ENCODE measurements at regions not wholly inside any gene's neighbourhood (a gene's known extent, or its start where the extent isn't known, plus 50 kb on each side); places are given as distances from the start of the nearest gene placed in this dataset.

DNA sequence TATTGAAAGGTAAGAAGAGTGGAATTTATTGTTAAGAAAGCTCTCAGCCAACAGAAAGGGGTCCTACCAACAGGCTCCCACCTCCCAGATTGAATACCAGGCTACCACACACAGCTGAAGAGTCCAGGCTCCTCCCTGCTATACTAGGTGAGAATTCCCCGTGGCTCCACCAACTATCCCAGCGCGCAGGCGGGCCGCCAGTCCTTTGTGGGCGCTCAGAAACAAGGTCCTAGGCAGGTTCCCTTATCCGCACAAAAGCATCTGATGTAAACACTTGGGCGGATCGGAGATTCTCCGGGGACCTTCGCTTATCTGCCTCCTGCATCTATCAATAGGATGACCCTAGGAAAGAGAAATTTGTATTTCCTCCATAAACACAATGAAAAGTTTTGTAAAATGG is 423.9 kb upstream of the ADGRL4 start:
- no peak for ATAC-seq

DNA sequence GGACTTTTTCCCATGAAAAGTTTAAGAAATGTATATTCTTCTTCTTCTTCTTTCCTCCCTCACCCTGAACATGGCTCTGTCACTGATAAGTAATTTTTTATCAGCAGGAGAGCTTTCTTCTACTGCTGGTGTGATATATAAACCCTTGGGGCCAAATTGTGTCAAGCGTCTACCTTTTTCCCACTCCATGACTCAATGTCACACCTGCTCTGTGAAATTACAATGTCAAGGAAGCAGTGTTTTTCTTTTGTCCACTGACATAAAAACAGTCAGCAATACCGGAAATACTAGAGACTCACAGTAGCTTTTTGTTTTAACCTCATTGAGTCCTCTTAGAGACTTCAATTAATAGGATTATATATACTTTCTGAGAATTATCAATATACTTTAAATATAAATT is 416.2 kb upstream of the ADGRL4 start:
- ATAC-seq = no peak

DNA sequence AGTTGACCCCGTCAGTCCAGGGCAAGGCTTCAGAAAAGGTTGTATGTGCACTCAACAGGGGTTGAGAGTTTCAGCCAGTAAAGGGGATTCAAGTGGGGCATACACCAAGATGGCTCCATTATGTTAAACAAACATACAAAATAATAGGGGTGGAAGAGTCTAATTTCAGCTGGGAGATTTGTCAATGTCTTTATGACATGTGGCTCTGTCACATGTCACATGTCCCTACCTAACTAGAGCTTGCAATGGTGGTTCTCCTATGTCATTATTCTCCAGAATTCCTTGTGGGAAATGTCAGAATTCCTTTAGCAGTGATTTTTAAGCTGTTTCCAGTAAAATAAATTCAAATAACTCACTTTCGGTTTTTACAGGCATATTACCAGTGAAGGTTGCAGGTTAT is 392.0 kb upstream of the ADGRL4 start:
- no peak for ATAC-seq

DNA sequence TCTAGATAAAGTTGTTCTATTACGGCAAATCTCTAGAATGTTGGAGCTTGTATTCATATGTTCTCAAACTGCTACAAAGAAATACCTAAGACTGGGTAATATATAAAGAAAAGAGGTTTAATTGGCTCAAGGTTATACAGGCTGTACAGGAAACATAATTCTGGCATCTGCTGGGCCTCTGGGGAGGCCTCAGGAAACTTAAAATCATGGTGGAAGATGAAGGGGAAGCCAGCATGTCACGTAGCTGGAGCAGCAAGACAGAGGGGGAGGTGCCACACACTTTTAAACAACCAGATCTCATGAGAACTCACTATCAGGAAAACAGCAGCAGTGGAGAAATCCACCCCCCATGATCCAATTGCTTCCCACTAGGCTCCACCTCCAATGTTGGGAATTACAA is 390.4 kb upstream of the ADGRL4 start:
- ATAC-seq = no peak

DNA sequence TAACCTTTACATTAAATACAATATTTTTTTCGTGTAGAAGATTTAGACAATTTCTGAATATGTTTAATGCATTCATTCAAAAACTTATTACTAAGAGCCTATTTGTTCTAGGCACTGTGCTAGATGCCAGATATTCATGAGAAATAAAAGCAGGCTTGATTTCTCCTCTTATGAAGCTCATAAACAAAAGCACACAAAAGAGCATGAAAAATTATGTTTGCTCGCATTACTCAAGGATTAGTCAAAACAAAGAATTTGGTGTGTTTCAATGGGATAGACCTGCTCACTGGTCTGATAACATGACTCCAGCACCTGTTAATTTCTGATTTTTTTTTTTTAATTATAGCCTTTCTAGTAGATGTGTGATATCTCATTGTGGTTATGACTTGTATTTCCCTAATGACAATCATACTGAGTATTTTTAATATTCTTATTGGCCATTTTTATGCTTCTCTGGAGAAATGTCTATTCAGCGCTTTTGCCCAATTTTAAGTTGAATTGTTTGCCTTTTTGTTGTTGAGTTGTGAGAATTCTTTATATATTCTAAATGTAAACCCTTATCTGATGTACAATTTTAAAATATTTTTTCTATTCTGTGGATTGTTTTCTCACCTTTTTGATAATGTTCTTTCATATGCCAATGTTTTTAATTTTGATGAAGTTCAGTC is 382.3 kb upstream of the ADGRL4 start:
- no peak for ATAC-seq

DNA sequence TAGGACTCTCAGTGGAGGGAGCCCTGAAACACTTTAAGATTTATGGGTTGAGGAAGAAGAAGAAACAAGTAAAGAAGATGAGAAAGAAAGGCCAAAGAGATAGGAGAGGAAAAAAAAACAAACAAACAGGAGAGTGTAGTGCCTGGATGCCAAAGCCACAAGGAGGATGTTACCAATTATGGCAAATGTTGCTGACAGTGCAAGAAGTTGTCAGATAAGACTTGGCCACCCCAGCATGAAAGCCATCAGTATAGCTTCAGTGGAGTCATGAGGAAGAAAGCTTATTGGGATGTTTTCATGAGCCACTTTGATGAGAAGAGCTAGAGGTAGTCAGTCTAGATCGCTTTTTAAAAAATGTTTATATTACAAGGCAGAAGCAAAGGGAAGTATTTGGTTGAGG is 380.2 kb upstream of the ADGRL4 start:
- no peak for ATAC-seq

DNA sequence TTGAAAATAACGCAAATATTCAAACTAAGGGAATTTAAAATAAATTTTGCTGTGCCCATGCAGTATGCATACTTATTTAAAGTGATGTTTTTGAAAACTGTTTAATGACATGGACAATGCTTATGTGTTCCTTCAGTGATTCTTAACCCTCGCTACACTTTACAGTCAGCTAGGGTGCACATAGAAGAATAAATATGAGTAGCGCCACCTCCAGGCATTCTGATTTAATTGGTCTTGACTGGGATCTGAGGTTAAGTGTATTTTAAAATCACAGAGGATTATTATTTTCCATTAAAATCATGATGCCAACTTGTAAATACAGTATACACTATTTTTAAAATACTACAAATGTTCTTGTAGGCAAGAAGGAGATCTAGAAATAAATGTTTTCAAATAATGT is 373.5 kb upstream of the ADGRL4 start:
- no peak for ATAC-seq

DNA sequence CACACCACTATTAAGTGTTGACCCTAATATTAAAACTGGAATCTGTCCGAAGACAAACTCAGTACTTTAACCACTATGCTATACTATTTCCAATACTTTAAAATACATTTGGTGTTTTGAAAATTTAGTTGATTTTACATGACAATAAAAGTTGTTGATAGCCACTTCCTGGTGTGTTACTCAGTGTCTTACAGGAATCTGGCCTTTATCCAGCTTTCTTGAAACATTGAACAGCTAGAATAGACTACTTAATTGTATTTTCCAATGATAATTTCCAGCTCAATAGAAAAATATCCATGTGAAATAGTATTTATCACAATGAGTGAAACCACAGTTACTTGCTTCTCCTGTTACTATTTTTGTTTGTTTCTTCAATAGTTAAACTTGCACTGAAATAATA is 369.6 kb upstream of the ADGRL4 start:
- ATAC-seq = no peak

DNA sequence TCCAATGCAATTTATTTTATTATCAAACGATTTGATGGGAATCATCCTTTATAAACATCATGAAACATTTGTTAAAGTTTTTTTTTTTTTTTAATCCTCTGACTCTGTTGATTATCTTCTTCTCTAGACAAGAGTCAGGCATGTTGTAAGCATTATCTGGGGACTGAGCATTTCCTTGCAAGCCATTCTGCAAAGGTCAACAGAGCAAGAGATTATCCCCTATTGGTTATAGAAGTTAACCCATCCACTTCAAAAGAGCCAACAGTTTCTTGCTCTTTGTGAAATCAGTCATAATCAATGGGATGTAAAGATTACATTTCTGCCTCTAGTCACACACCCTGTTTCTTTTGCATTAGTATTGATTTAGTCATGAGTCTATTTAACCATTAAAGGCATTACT is 368.8 kb upstream of the ADGRL4 start:
- ATAC-seq = no peak

DNA sequence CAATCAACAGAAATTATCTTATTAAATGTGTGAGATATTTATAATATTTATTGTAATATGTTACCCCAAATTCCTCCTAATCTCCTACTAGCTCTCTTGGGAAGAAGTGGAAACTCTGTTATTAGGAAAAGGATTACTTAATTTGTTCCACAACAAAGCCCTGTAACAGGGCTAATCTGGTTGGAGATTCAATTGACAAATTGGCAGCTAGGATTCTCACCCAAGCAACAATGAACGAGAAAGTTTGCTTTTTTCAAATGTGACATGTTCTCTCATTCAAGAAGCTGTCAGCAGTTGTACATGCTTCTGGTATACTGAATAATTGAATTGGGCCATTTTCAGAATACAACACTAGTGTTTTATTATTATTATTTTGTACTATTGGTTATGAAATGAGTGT is 367.9 kb upstream of the ADGRL4 start:
- no peak for ATAC-seq

DNA sequence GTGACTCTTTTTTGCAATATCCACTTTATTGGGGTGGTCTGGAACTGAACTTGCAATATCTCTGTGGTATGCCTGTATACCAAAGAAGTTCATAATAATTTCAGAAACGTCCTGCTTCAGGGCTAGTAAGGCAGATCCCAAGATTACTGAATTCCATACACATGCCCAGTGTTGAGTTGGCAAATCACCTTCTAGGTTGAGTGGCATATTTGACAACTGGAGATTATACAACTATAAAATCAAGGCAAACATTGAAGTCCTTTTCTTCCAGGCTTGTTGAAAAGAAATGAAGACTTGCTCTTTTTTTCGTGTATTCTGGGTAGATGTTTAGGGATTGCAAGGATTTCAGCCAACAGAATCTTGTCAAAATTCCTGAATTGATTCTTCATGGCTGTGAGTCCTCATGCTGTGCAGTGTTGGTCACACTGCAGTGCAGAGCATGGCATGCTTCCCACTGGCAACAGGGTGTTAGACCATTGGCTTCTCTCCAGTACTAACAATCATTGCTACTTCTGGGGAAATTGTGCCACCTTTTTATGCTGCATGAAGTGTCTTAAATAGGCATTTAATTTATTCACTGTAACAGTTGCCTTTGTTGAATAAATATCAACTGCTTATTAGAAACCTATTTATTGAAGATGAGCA is 367.1 kb upstream of the ADGRL4 start:
- no peak for ATAC-seq

DNA sequence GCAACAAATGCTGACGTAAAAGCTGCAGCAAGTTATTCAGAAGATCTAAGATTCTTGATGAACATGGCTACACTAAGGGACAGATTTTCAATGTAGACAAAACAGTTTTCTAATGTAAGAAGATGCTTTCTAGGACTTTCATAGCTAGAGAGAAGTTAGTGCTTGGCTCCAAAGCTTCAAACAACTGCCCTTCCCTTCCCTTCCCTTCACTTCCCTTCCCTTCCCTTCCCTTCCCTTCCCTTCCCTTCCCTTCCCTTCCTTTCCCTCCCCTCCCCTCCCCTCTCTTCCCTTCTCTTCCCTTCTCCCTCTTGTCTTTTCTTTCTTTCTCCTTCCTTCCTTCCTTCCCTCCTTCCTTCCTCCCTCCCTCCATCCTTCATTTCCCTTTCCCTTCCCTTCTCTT is 365.3 kb upstream of the ADGRL4 start:
- ATAC-seq = no peak

DNA sequence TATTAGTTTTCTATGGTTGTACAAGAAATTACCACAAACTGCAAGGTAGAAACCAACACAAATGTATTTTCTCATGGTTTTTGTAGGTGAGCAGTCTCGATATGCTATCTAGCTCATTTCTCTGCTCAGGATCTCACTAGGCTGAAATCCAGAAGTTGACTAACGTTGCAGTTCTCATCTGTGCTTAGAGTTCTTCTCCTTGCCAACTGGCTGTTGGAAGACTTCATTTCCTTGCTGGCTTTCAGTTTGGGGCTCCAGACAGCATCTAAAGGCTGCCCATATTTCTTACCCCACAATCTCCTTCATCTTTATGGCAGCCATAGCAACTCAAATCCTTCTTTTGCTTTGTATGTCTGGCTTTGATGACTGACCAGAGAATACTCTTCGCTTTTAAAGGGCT is 362.6 kb upstream of the ADGRL4 start:
- no peak for ATAC-seq

DNA sequence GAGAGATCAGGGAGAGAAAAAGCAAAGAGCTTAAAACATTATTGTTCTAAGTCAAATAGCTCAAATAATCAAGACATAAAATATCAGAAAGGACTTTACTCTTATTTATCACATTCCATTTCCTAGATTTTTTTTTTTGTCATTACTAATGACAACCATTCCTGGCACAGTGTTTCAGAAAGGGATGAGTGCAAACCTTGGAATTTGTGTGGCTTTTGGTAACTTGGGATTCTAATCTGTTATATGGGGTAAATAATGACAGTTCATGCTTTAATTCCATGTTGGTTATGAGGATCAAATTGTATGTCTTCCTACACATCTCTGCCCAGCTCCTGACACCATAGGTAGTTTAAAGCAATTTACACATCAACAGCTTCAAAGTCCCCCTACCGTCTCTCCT is 358.4 kb upstream of the ADGRL4 start:
- ATAC-seq = no peak

DNA sequence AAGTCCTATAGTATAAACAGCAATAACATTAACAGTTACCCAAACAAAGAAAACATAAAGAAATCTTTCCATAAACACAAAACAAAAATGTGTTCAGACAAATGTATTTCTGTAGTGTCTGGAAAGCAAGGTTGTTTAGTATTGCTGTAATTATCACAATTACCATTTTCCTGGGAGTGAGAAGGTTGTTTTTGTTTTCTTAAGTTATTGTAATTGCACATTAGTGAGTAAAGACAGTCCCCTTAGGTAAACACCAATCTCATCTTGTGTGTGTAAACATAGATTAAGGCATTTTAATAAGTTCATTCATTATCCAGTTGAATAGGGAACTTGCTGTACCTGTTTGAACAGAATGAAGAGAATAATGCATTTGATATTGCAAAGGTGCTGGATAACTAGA is 356.9 kb upstream of the ADGRL4 start:
- no peak for ATAC-seq

DNA sequence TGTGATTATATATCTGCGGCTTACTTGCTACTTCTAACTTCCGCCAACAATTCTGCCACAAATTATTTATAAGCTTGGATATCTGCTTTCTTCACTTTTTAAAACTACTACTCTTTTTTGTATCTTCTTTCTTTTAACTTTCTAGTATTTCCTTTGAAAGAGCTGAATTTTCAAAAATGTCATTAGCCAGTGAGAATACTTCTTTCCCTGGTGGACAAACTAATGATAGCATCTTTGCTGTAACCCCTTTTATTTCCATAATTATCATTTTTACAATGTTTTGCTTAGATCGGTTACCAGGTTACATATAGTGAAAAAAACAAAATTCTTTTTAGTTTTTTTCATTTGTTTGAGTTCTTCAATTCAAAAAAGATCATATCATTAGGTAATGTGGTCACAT is 355.9 kb upstream of the ADGRL4 start:
- ATAC-seq = no peak

DNA sequence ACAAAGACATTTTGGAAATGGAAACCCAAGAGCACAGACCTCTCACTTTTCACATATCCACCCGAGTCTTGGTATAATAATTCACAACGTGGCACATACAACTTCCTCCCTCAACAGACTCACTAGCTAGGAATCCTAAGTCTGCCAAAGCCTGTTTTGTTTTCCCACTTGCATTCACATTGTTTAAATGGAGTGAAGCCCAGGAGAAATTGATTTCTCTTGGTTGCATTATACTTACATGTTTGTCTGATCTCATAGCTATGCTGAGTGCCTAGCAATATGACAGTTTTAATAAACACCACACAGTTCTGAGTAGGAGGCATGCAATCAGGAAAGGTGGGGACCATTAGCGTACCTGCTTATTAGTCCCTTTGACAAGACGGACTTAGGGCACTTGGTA is 348.6 kb upstream of the ADGRL4 start:
- no peak for ATAC-seq

DNA sequence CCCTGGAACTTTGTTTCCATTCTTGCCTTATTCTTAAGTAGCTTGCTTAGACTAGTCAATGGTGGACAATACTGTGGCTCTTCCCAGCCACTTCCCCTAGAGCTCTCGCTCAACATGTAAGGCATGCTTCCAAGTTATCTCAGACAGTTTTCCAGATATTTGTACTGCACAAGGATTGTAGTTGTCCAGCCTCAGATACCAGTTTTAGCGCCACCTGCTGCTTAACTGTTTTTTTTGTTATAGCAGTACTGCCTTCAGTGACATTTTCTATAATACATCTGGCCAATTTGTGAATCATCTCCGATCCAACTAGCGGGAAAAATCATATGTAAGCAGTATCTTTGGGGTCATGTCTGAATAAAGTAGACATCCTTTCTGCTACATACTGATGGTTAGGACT is 346.7 kb upstream of the ADGRL4 start:
- no peak for ATAC-seq

DNA sequence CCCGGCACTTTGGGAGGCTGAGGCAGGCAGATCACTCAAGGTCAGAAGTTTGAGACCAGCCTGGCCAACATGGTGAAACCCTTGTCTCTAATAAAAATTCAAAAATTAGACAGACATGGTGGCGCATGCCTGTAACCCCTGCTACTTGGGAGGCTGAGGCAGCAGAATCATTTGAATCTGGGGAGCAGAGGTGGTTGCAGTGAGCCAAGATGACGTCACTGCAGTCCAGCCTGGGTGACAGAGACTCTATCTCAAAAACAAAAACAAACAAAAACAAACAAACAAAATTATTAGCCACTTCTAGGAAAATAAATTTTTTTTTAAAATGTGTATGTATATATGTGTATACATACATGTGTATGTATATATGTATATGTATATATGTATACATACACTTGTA is 320.3 kb upstream of the ADGRL4 start:
- no peak for ATAC-seq

DNA sequence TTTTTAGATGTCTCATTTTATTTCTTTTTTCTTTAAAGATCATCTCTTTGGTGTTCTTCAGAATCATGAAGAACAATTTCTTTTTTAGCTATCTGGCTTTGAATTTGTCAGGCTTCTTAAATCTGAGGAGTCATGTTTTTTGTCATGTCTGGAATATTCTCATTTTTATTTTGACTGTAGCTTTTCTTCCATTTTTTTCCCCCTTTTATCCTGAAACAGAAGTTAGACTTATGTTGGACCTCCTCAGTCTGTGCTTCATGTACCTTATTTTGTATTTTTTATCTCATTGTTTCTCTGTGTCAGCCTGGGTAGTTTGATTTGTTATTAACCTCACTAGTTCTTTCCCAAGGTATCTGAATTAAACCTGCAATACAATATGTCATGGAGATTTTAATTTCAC is 319.2 kb upstream of the ADGRL4 start:
- no peak for ATAC-seq

DNA sequence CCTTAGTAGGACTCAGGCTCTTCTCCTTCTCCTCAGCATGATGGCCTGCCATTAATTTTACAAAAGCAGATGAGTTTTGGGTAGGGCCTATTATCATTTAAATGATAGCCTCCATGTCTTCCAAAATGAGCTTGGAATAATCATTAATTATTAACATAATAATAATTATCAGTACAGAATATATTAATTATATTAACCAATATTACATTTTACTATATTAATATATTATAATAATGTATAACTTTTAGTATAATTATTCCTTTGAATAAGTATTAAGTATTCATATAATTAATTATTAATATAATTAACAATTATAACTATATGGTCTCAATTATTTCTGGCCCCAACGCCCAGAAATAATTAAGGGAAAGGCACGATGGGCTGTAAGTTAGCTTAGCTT is 318.6 kb upstream of the ADGRL4 start:
- ATAC-seq = no peak

DNA sequence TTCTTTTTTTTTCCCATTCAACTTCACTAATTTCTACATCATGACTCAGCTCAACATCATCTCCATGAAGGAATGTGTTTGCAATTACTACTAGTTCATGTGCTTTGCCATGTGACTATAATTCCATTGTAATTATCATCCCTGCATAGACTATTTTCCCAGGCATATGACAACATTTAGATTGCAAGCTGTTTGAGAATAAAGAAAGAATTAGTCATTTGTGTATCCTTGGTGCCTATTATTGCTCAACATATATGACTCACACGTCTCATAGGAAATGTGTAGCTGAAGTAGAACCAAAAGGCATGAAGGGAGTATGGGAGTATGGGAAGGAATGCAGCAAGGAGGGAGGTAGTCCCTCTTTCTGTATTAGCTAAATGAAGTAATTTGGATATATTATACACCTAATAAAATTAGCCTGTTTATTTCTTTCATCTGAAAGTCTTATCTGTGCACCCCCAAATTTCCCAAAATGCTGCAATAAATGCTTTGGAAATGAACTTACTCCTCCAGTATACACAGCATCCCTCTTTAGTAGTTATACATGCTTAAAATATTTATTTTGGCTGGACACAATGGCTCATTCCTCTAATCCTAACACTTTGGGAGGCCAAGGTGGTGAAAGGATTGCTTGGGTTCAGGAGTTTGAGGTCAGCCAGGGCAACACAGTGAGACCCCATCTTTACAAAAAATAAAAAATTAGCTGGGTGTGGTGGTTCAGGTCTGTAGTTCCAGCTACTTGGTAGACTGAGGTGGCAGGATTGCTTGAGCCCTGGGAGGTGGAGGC is 316.9 kb upstream of the ADGRL4 start:
- no peak for ATAC-seq

DNA sequence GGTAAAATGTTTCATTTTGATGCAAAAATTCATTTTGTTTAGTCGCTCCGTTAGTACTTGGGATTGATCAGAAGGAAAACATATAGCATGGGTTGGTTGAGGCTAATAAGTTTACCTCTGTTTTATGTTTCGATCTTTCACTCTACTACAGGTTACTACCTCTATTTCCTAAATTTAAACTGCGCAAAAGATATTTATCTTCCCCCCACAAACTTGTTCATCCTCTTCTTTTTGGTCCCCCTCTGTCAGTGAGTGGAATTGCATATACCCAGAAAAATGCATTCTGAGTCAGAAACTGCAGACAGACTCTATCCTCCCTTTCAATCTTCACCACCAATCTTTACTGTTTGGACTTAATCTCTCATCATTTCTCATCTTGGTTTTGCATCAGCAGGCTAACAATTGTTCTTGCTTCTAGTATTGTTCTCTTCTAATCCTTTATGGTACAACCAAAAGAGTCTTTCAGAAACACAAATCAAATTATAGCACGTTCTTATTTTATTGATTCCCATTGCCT is 316.0 kb upstream of the ADGRL4 start:
- ATAC-seq = no peak

DNA sequence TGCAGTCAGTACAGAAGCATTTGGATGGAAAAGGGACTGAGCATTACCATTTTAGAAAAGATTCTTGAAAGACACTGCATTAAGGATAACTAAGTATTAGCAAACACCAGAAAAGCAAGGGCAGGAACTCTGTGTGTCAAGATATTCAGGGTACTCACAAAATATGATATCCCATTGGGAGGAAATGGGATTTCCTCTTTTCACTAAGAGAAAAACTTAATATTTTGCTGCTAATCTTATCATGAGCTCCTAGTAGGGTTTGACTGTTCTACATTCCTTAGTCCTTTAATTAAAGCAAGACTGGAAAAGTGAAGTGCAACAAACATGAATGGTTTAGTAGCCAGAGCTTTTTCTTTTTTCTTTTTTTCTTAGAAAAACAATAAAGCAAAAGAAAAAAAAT is 305.9 kb upstream of the ADGRL4 start:
- no peak for ATAC-seq
